ENCODE measurements at regions not wholly inside any gene's neighbourhood (a gene's known extent, or its start where the extent isn't known, plus 50 kb on each side); places are given as distances from the start of the nearest gene placed in this dataset.
"Not testable (repeated sequence)": the region's sequence is repeated elsewhere in the genome, so short reads cannot be mapped to it uniquely, and the experiment has no call there.

GRCh38 chr13:93017493-93018112 lies 209.0 kb upstream of the GPC6 start:
- no peak for DNase-seq (ENCODE audit: low read depth)

GRCh38 chr13:93023929-93024328 lies 202.7 kb upstream of the GPC6 start:
- DNase-seq (ENCODE audit: low read depth), result no peak

- DNase-seq (ENCODE audit: low read depth), result no peak
Measured at GRCh38 chr13:93025984-93026383, 200.6 kb upstream of the GPC6 start.

- peak; percentile 90 for DNase-seq (ENCODE audit: low read depth)
Measured at GRCh38 chr13:93029536-93029935, 197.1 kb upstream of the GPC6 start.

GRCh38 chr13:93036380-93036779 lies 190.2 kb upstream of the GPC6 start:
- no peak for DNase-seq (ENCODE audit: low read depth)

GRCh38 chr13:93037780-93038179 lies 188.8 kb upstream of the GPC6 start:
- no peak for DNase-seq (ENCODE audit: low read depth)

GRCh38 chr13:93038187-93038586 lies 188.4 kb upstream of the GPC6 start:
- DNase-seq (ENCODE audit: low read depth), result no peak

- peak; percentile 90 for DNase-seq (ENCODE audit: low read depth)
Measured at GRCh38 chr13:93039131-93039530, 187.5 kb upstream of the GPC6 start.

GRCh38 chr13:93041566-93041965 lies 185.0 kb upstream of the GPC6 start:
- DNase-seq (ENCODE audit: low read depth), result not testable (repeated sequence)

- no peak for DNase-seq (ENCODE audit: low read depth)
Measured at GRCh38 chr13:93045836-93046235, 180.8 kb upstream of the GPC6 start.

GRCh38 chr13:93055233-93055632 lies 171.4 kb upstream of the GPC6 start:
- DNase-seq (ENCODE audit: low read depth), result no peak

GRCh38 chr13:93058301-93058700 lies 168.3 kb upstream of the GPC6 start:
- no peak for DNase-seq (ENCODE audit: low read depth)

- no peak for DNase-seq (ENCODE audit: low read depth)
Measured at GRCh38 chr13:93060144-93060543, 166.5 kb upstream of the GPC6 start.

GRCh38 chr13:93066187-93066586 lies 160.4 kb upstream of the GPC6 start:
- DNase-seq (ENCODE audit: low read depth), result peak; percentile 93

GRCh38 chr13:93079294-93079693 lies 147.3 kb upstream of the GPC6 start:
- peak; percentile 40 for DNase-seq (ENCODE audit: low read depth)

- no peak for DNase-seq (ENCODE audit: low read depth)
Measured at GRCh38 chr13:93080166-93080565, 146.4 kb upstream of the GPC6 start.

- DNase-seq (ENCODE audit: low read depth), result no peak
Measured at GRCh38 chr13:93080587-93080986, 146.0 kb upstream of the GPC6 start.

GRCh38 chr13:93086329-93086728 lies 140.3 kb upstream of the GPC6 start:
- DNase-seq (ENCODE audit: low read depth), result no peak

- DNase-seq (ENCODE audit: low read depth), result no peak
Measured at GRCh38 chr13:93098972-93099371, 127.6 kb upstream of the GPC6 start.

- DNase-seq (ENCODE audit: low read depth), result no peak
Measured at GRCh38 chr13:93101226-93101734, 125.3 kb upstream of the GPC6 start.

GRCh38 chr13:93104270-93104669 lies 122.3 kb upstream of the GPC6 start:
- no peak for DNase-seq (ENCODE audit: low read depth)

- no peak for DNase-seq (ENCODE audit: low read depth)
Measured at GRCh38 chr13:93108111-93108601, 118.5 kb upstream of the GPC6 start.

- DNase-seq (ENCODE audit: low read depth), result no peak
Measured at GRCh38 chr13:93116809-93117208, 109.8 kb upstream of the GPC6 start.

GRCh38 chr13:93118081-93118615 lies 108.5 kb upstream of the GPC6 start:
- no peak for DNase-seq (ENCODE audit: low read depth)
